Body of pancreas (tissue), 4 donors: ENCODE measurements at regions not wholly inside any gene's neighbourhood (a gene's known extent, or its start where the extent isn't known, plus 50 kb on each side); places are given as distances from the start of the nearest gene placed in this dataset.
"Not testable (repeated sequence)": the region's sequence is repeated elsewhere in the genome, so short reads cannot be mapped to it uniquely, and the experiment has no call there.

Experiments
- POLR2A ChIP-seq, 3 donors: fragments of 450-650 bp; IDR thresholded peaks; one replicate each; pipeline ENCODE4 v1.6.1; 2016; ENCODE audit warnings: antibody characterized with exemption in 3 of 3, mild to moderate bottlenecking in 2 of 3
- TF ChIP-seq, protein P1 (sequence below), 7 experiments: fragments of 450-650 bp in 4 of 7; fragments of 200-600 bp in 3 of 7; sonication (generic) in 3 of 7; IDR thresholded peaks; one replicate each; pipeline ENCODE4 v1.5.1; 2016 to 2019; ENCODE audit warnings: antibody characterized with exemption in 7 of 7

DNA sequence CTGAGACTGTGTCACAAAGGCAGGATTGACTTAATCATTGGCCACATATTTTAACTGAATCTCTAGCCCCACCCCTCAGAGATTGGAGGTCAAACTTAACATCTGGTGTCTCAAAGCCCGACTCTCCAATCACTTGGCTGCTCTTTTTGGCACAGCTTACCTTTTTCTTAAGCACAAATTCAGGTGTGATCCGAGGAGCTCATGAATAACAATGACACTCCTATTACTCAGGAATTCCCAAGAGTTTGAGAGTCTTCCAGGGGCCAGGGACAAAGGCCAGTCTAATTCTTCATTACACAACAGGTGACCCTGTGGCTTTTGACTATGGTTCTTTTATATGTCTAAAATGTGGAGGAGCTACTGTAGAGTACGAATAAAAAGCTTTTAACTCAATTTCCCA lies 945.2 kb downstream of the SPATA31A7 start:
- not testable (repeated sequence) for TF ChIP-seq POLR2A (IDR thresholded peaks at IDR 0.05)
- TF ChIP-seq, protein P1, sequence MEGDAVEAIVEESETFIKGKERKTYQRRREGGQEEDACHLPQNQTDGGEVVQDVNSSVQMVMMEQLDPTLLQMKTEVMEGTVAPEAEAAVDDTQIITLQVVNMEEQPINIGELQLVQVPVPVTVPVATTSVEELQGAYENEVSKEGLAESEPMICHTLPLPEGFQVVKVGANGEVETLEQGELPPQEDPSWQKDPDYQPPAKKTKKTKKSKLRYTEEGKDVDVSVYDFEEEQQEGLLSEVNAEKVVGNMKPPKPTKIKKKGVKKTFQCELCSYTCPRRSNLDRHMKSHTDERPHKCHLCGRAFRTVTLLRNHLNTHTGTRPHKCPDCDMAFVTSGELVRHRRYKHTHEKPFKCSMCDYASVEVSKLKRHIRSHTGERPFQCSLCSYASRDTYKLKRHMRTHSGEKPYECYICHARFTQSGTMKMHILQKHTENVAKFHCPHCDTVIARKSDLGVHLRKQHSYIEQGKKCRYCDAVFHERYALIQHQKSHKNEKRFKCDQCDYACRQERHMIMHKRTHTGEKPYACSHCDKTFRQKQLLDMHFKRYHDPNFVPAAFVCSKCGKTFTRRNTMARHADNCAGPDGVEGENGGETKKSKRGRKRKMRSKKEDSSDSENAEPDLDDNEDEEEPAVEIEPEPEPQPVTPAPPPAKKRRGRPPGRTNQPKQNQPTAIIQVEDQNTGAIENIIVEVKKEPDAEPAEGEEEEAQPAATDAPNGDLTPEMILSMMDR (IDR thresholded peaks at IDR 0.05) = not testable (repeated sequence)
